HCT116 (cell line): ENCODE measurements at regions not wholly inside any gene's neighbourhood (a gene's known extent, or its start where the extent isn't known, plus 50 kb on each side); places are given as distances from the start of the nearest gene placed in this dataset.

Source experiments
- EZH2 ChIP-seq: fragments of 200-600 bp; sonication (generic); IDR thresholded peaks from 2 replicates; pipeline ENCODE4 v1.6.1; 2017; ENCODE audit warnings: antibody characterized with exemption, mixed run types
- JUND ChIP-seq: IDR thresholded peaks from 2 replicates; pipeline ENCODE4 v1.6.1; 2012
- POLR2A ChIP-seq: IDR thresholded peaks from 2 replicates; pipeline ENCODE4 v1.7.0; 2011; ENCODE audit warnings: borderline replicate concordance; ENCODE audit not compliant: insufficient read depth, insufficient read length; ENCODE audit errors: extremely low read depth
- POLR2AphosphoS5 ChIP-seq: IDR thresholded peaks from 2 replicates; pipeline ENCODE4 v1.6.1; 2011; ENCODE audit warnings: mild to moderate bottlenecking, low read depth, low read length, moderate library complexity
- TF ChIP-seq, protein P1 (sequence below), 3 experiments: fragments of 200-600 bp in 1 of 3; sonication (generic) in 1 of 3; IDR thresholded peaks in 2 of 3; conservative IDR thresholded peaks in 1 of 3; 2 replicates each; pipeline ENCODE4 v1.5.1; 2012 to 2017; ENCODE audit warnings: low read depth in 2 of 3, low read length in 2 of 3, antibody characterized with exemption in 1 of 3, borderline replicate concordance in 1 of 3, control low read depth in 1 of 3, mild to moderate bottlenecking in 1 of 3, mixed read lengths in 1 of 3, mixed run types in 1 of 3, moderate library complexity in 1 of 3; ENCODE audit not compliant: insufficient read depth in 1 of 3

DNA sequence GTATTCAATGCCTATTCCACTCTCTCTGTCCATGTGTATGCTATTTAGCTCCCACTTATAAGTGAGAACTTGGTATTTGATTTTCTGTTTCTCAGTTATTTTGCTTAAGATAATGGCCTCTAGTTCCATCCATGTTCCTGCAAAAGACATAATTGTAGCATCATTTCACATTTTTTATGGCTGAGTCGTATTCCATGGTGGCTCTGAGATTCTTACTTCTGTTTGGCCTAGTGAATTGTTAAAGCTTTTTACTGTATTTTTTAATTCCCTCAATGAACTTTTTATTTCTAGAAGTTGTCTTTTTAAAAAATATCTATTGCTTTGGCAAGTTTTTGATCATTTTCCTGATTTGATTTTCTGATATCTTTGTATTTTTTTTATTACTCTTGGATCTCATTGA, 635.6 kb downstream of the PLA2G4A start:
- TF ChIP-seq POLR2A = no peak
- TF ChIP-seq EZH2 = no peak
- TF ChIP-seq, protein P1, sequence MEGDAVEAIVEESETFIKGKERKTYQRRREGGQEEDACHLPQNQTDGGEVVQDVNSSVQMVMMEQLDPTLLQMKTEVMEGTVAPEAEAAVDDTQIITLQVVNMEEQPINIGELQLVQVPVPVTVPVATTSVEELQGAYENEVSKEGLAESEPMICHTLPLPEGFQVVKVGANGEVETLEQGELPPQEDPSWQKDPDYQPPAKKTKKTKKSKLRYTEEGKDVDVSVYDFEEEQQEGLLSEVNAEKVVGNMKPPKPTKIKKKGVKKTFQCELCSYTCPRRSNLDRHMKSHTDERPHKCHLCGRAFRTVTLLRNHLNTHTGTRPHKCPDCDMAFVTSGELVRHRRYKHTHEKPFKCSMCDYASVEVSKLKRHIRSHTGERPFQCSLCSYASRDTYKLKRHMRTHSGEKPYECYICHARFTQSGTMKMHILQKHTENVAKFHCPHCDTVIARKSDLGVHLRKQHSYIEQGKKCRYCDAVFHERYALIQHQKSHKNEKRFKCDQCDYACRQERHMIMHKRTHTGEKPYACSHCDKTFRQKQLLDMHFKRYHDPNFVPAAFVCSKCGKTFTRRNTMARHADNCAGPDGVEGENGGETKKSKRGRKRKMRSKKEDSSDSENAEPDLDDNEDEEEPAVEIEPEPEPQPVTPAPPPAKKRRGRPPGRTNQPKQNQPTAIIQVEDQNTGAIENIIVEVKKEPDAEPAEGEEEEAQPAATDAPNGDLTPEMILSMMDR (IDR thresholded peaks at IDR 0.05 in 2 of 3, conservative IDR thresholded peaks at IDR 0.05 in 1 of 3; ENCODE audit: borderline replicate concordance in 1 of 3, insufficient read depth in 1 of 3, low read depth in 2 of 3, low read length in 2 of 3) = no peak
- TF ChIP-seq JUND = no peak
- no peak for TF ChIP-seq POLR2AphosphoS5
